ENCODE measurements at regions not wholly inside any gene's neighbourhood (a gene's known extent, or its start where the extent isn't known, plus 50 kb on each side); places are given as distances from the start of the nearest gene placed in this dataset.

DNA sequence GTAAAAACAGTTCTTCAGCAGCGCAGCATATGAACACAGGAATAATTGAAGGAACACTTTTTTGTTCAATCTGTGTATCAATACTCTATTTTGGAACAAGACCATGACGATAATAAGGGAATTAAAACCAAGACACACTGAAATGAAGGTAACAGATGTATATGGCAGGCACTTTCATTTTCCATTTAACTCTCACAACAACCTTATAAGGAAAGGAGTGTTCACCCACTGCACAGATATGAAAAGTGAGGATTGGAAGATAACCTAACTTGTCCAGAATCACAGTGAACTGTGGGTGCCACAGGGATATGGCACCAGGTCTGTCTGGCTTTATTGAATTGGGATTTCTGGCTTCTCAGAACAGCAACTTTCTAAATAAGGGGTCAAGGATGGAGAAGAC lies 153.3 kb downstream of the MID1IP1 start (continued):
- TF ChIP-seq, protein P1, sequence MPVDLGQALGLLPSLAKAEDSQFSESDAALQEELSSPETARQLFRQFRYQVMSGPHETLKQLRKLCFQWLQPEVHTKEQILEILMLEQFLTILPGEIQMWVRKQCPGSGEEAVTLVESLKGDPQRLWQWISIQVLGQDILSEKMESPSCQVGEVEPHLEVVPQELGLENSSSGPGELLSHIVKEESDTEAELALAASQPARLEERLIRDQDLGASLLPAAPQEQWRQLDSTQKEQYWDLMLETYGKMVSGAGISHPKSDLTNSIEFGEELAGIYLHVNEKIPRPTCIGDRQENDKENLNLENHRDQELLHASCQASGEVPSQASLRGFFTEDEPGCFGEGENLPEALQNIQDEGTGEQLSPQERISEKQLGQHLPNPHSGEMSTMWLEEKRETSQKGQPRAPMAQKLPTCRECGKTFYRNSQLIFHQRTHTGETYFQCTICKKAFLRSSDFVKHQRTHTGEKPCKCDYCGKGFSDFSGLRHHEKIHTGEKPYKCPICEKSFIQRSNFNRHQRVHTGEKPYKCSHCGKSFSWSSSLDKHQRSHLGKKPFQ (tag by site-specific recombination; IDR thresholded peaks at IDR 0.05): no peak
- no peak for TF ChIP-seq ZNF202 (tag by site-specific recombination; IDR thresholded peaks at IDR 0.05; ENCODE audit: borderline replicate concordance)
- TF ChIP-seq YY2 (tag by site-specific recombination; IDR thresholded peaks at IDR 0.05): no peak
- no peak for TF ChIP-seq ZNF112 (tag by site-specific recombination; IDR thresholded peaks at IDR 0.05)
- TF ChIP-seq, protein P2, sequence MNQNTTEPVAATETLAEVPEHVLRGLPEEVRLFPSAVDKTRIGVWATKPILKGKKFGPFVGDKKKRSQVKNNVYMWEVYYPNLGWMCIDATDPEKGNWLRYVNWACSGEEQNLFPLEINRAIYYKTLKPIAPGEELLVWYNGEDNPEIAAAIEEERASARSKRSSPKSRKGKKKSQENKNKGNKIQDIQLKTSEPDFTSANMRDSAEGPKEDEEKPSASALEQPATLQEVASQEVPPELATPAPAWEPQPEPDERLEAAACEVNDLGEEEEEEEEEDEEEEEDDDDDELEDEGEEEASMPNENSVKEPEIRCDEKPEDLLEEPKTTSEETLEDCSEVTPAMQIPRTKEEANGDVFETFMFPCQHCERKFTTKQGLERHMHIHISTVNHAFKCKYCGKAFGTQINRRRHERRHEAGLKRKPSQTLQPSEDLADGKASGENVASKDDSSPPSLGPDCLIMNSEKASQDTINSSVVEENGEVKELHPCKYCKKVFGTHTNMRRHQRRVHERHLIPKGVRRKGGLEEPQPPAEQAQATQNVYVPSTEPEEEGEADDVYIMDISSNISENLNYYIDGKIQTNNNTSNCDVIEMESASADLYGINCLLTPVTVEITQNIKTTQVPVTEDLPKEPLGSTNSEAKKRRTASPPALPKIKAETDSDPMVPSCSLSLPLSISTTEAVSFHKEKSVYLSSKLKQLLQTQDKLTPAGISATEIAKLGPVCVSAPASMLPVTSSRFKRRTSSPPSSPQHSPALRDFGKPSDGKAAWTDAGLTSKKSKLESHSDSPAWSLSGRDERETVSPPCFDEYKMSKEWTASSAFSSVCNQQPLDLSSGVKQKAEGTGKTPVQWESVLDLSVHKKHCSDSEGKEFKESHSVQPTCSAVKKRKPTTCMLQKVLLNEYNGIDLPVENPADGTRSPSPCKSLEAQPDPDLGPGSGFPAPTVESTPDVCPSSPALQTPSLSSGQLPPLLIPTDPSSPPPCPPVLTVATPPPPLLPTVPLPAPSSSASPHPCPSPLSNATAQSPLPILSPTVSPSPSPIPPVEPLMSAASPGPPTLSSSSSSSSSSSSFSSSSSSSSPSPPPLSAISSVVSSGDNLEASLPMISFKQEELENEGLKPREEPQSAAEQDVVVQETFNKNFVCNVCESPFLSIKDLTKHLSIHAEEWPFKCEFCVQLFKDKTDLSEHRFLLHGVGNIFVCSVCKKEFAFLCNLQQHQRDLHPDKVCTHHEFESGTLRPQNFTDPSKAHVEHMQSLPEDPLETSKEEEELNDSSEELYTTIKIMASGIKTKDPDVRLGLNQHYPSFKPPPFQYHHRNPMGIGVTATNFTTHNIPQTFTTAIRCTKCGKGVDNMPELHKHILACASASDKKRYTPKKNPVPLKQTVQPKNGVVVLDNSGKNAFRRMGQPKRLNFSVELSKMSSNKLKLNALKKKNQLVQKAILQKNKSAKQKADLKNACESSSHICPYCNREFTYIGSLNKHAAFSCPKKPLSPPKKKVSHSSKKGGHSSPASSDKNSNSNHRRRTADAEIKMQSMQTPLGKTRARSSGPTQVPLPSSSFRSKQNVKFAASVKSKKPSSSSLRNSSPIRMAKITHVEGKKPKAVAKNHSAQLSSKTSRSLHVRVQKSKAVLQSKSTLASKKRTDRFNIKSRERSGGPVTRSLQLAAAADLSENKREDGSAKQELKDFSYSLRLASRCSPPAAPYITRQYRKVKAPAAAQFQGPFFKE (tag by site-specific recombination; IDR thresholded peaks at IDR 0.05; ENCODE audit: borderline replicate concordance): no peak
- TF ChIP-seq, protein P3, sequence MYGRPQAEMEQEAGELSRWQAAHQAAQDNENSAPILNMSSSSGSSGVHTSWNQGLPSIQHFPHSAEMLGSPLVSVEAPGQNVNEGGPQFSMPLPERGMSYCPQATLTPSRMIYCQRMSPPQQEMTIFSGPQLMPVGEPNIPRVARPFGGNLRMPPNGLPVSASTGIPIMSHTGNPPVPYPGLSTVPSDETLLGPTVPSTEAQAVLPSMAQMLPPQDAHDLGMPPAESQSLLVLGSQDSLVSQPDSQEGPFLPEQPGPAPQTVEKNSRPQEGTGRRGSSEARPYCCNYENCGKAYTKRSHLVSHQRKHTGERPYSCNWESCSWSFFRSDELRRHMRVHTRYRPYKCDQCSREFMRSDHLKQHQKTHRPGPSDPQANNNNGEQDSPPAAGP (tag by site-specific recombination; IDR thresholded peaks at IDR 0.05): no peak

DNA sequence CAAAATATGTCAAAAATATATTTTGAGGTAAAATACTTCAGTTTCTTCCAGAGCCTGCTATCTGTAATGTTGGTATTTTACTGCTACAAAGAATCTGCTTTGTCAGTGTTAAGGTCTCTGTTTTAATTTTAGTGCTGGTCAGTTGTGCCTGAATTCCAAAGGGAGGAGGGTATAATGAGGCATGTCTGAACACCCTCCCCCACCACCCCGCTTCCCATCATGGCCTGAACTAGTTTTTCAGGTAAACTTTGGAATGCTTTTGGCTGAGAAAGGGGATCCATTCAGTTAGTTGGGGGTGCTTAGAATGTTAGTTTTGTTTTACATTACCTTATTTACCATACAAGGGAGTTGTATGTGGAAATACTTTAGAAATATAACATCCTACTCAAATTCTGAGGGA lies 158.5 kb downstream of the MID1IP1 start:
- POLR2A ChIA-PET: no interaction called here
- Histone ChIP-seq H3K27ac (ENCODE audit: extremely low read depth, low read depth, low read length) (no peak overlapping the region), H3K9me3 (ENCODE audit: control insufficient read depth, insufficient read depth, low read depth, low read length) (no peaks in the 10 kb centered on the region), H3K4me3 (ENCODE audit: low read depth, low read length) (no peak overlapping the region), H3K4me1 (ENCODE audit: control insufficient read depth, insufficient read depth, low read length) (no peaks in the 10 kb centered on the region), H3K36me3 (ENCODE audit: control insufficient read depth in 2 of 2, insufficient read depth in 1 of 2, low read length in 2 of 2) (no peaks in the 10 kb centered on the region)
- CTCF ChIA-PET: no interaction called here
- TF ChIP-seq TRIM28 (IDR thresholded peaks at IDR 0.05; ENCODE audit: borderline replicate concordance, low read length) (no peak), ZNF184 (tag by site-specific recombination; IDR thresholded peaks at IDR 0.05) (no peak), ZNF561 (tag by site-specific recombination; IDR thresholded peaks at IDR 0.05; ENCODE audit: borderline replicate concordance) (no peak), ZNF610 (tag by site-specific recombination; IDR thresholded peaks at IDR 0.05; ENCODE audit: borderline replicate concordance) (no peak), ZNF121 (tag by site-specific recombination; IDR thresholded peaks at IDR 0.05) (no peak), ZFP69B (tag by site-specific recombination; IDR thresholded peaks at IDR 0.05) (no peak), ZNF132 (tag by site-specific recombination; IDR thresholded peaks at IDR 0.05; ENCODE audit: borderline replicate concordance) (no peak), ZXDB (tag by site-specific recombination; IDR thresholded peaks at IDR 0.05) (no peak), GFI1B (tag by site-specific recombination; IDR thresholded peaks at IDR 0.05) (no peak), ZSCAN30 (tag by site-specific recombination; IDR thresholded peaks at IDR 0.05) (no peak)
- TF ChIP-seq, protein P4, sequence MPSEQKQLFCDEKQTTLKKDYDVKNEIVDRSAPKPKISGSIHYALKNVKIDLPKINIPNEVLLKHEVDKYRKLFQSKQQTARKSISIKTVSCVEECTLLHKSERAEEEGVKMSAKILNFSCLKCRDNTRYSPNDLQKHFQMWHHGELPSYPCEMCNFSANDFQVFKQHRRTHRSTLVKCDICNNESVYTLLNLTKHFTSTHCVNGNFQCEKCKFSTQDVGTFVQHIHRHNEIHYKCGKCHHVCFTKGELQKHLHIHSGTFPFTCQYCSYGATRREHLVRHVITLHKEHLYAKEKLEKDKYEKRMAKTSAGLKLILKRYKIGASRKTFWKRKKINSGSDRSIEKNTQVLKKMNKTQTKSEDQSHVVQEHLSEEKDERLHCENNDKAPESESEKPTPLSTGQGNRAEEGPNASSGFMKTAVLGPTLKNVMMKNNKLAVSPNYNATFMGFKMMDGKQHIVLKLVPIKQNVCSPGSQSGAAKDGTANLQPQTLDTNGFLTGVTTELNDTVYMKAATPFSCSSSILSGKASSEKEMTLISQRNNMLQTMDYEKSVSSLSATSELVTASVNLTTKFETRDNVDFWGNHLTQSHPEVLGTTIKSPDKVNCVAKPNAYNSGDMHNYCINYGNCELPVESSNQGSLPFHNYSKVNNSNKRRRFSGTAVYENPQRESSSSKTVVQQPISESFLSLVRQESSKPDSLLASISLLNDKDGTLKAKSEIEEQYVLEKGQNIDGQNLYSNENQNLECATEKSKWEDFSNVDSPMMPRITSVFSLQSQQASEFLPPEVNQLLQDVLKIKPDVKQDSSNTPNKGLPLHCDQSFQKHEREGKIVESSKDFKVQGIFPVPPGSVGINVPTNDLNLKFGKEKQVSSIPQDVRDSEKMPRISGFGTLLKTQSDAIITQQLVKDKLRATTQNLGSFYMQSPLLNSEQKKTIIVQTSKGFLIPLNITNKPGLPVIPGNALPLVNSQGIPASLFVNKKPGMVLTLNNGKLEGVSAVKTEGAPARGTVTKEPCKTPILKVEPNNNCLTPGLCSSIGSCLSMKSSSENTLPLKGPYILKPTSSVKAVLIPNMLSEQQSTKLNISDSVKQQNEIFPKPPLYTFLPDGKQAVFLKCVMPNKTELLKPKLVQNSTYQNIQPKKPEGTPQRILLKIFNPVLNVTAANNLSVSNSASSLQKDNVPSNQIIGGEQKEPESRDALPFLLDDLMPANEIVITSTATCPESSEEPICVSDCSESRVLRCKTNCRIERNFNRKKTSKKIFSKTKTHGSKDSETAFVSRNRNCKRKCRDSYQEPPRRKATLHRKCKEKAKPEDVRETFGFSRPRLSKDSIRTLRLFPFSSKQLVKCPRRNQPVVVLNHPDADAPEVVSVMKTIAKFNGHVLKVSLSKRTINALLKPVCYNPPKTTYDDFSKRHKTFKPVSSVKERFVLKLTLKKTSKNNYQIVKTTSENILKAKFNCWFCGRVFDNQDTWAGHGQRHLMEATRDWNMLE (tag by site-specific recombination; conservative IDR thresholded peaks at IDR 0.05; ENCODE audit: low read depth): no peak

Measured in HEK293 (cell line).